ENCODE measurements at regions not wholly inside any gene's neighbourhood (a gene's known extent, or its start where the extent isn't known, plus 50 kb on each side); places are given as distances from the start of the nearest gene placed in this dataset.

- H4K20me1 ChIP-seq (ENCODE audit: insufficient read depth, low read length), result no peaks in the 10 kb centered on the region
- no peak overlapping the region for H3K27ac Mint-ChIP-seq
- no peak for DNase-seq
- H3K4me3 Mint-ChIP-seq, result no peak overlapping the region
- no peak overlapping the region for H2AFZ ChIP-seq (ENCODE audit: insufficient read depth, low read depth, low read length, poor library complexity, severe bottlenecking)
- peaks cover 0 to 3% (median 0%) of the 10 kb centered on the region in 7 donors for H3K9me3 Mint-ChIP-seq
- no peak overlapping the region for H3K9ac ChIP-seq (ENCODE audit: insufficient read depth, low read length, poor library complexity, severe bottlenecking)
- no peaks in the 10 kb centered on the region for H3K27me3 ChIP-seq (ENCODE audit: control insufficient read depth in 2 of 2, insufficient read depth in 2 of 2, low read length in 2 of 2)
- no peaks in the 10 kb centered on the region for H3K4me1 Mint-ChIP-seq
- no peaks in the 10 kb centered on the region for H3K9me3 ChIP-seq (replicated peaks in 1 of 2; ENCODE audit: control insufficient read depth in 1 of 2, insufficient read depth in 1 of 2, low read length in 2 of 2)
- H3K27me3 Mint-ChIP-seq (ENCODE audit: low read depth in 3 of 3), result no peaks in the 10 kb centered on the region
- no peak overlapping the region for H3K4me3 ChIP-seq (replicated peaks in 1 of 3; ENCODE audit: low read depth in 2 of 3, low read length in 3 of 3)
- no peak overlapping the region for H3K27ac ChIP-seq (ENCODE audit: low read depth in 1 of 2, low read length in 2 of 2)
- no peak for TF ChIP-seq CTCF (IDR thresholded peaks at IDR 0.05)
- H3K4me1 ChIP-seq (ENCODE audit: control insufficient read depth in 1 of 2, insufficient read depth in 2 of 2, low read length in 2 of 2), result no peaks in the 10 kb centered on the region
- no peaks in the 10 kb centered on the region for H3K79me2 ChIP-seq (ENCODE audit: insufficient read depth, low read length)
- no peaks in the 10 kb centered on the region for H3K36me3 ChIP-seq (replicated peaks in 1 of 2; ENCODE audit: control insufficient read depth in 1 of 2, insufficient read depth in 2 of 2, low read length in 2 of 2)
- no peaks in the 10 kb centered on the region for H3K36me3 Mint-ChIP-seq
- WGBS (ENCODE audit: insufficient coverage), result no CpG with 5 or more reads among the region's 1 CpG
- no peak overlapping the region for H3K4me2 ChIP-seq (replicated peaks; ENCODE audit: extremely low read depth, low read length, poor library complexity, severe bottlenecking)
- intact Hi-C loops (cut with micrococcal nuclease), result no loop called here
Measured at GRCh38 chr7:19999681-20000080, 217.5 kb downstream of the MACC1 start.

- H3K27me3 Mint-ChIP-seq (ENCODE audit: low read depth in 3 of 3), result no peaks in the 10 kb centered on the region
- H3K4me3 Mint-ChIP-seq, result no peak overlapping the region
- intact Hi-C loops (cut with micrococcal nuclease), result no loop called here
- H3K9me3 ChIP-seq (replicated peaks in 1 of 2; ENCODE audit: control insufficient read depth in 1 of 2, insufficient read depth in 1 of 2, low read length in 2 of 2), result no peaks in the 10 kb centered on the region
- H3K4me1 Mint-ChIP-seq, result no peaks in the 10 kb centered on the region
- H3K4me2 ChIP-seq (replicated peaks; ENCODE audit: extremely low read depth, low read length, poor library complexity, severe bottlenecking), result no peak overlapping the region
- H4K20me1 ChIP-seq (ENCODE audit: insufficient read depth, low read length), result no peaks in the 10 kb centered on the region
- no CpG with 5 or more reads among the region's 2 CpGs for WGBS (ENCODE audit: insufficient coverage)
- no peaks in the 10 kb centered on the region for H3K4me1 ChIP-seq (ENCODE audit: control insufficient read depth in 1 of 2, insufficient read depth in 2 of 2, low read length in 2 of 2)
- no peaks in the 10 kb centered on the region for H3K36me3 ChIP-seq (replicated peaks in 1 of 2; ENCODE audit: control insufficient read depth in 1 of 2, insufficient read depth in 2 of 2, low read length in 2 of 2)
- no peaks in the 10 kb centered on the region for H3K27me3 ChIP-seq (ENCODE audit: control insufficient read depth in 2 of 2, insufficient read depth in 2 of 2, low read length in 2 of 2)
- no peaks in the 10 kb centered on the region for H3K36me3 Mint-ChIP-seq
- H3K9ac ChIP-seq (ENCODE audit: insufficient read depth, low read length, poor library complexity, severe bottlenecking), result no peak overlapping the region
- H2AFZ ChIP-seq (ENCODE audit: insufficient read depth, low read depth, low read length, poor library complexity, severe bottlenecking), result no peak overlapping the region
- no peak overlapping the region for H3K27ac Mint-ChIP-seq
- no peak overlapping the region for H3K27ac ChIP-seq (ENCODE audit: low read depth in 1 of 2, low read length in 2 of 2)
- H3K4me3 ChIP-seq (replicated peaks in 1 of 3; ENCODE audit: low read depth in 2 of 3, low read length in 3 of 3), result no peak overlapping the region
- peaks cover 0 to 3% (median 0%) of the 10 kb centered on the region in 7 donors for H3K9me3 Mint-ChIP-seq
- TF ChIP-seq CTCF (IDR thresholded peaks at IDR 0.05), result no peak
- no peaks in the 10 kb centered on the region for H3K79me2 ChIP-seq (ENCODE audit: insufficient read depth, low read length)
- no peak for DNase-seq
Measured at GRCh38 chr7:19991936-19992335, 218.5 kb upstream of the TMEM196 start.

Data from CD14-positive monocyte (primary cell).